ENCODE measurements at regions not wholly inside any gene's neighbourhood (a gene's known extent, or its start where the extent isn't known, plus 50 kb on each side); places are given as distances from the start of the nearest gene placed in this dataset.

DNA sequence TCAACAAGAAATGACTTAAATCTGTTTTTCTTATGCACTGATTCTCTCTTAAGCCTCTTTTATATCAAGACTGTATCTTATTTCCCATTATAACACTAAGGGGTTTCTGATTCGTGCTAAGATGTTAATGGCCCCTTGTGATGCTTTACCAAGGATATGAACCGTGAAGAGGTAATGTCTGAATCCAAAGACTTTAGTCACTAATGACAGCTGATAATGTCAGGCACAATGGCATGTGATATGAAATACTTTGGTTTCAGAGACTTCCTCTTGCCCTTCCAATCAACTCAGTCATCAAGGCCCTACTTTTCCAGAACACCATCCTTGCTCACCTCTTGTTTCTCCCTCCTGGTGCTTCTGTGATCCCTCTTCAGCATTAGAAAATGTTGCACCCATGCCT is 262.8 kb downstream of the KCNE4 start:
- Histone ChIP-seq H3K36me3 (no peaks in the 10 kb centered on the region), H3K4me3 (no peak overlapping the region), H3K27ac (no peak overlapping the region), H3K4me1 (no peaks in the 10 kb centered on the region), H3K9me3 (no peaks in the 10 kb centered on the region), H3K27me3 (no peaks in the 10 kb centered on the region)
- no peak for DNase-seq
- no peak for TF ChIP-seq POLR2A (IDR thresholded peaks at IDR 0.05)
- TF ChIP-seq, protein P1, sequence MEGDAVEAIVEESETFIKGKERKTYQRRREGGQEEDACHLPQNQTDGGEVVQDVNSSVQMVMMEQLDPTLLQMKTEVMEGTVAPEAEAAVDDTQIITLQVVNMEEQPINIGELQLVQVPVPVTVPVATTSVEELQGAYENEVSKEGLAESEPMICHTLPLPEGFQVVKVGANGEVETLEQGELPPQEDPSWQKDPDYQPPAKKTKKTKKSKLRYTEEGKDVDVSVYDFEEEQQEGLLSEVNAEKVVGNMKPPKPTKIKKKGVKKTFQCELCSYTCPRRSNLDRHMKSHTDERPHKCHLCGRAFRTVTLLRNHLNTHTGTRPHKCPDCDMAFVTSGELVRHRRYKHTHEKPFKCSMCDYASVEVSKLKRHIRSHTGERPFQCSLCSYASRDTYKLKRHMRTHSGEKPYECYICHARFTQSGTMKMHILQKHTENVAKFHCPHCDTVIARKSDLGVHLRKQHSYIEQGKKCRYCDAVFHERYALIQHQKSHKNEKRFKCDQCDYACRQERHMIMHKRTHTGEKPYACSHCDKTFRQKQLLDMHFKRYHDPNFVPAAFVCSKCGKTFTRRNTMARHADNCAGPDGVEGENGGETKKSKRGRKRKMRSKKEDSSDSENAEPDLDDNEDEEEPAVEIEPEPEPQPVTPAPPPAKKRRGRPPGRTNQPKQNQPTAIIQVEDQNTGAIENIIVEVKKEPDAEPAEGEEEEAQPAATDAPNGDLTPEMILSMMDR (IDR thresholded peaks at IDR 0.05) = no peak

DNA sequence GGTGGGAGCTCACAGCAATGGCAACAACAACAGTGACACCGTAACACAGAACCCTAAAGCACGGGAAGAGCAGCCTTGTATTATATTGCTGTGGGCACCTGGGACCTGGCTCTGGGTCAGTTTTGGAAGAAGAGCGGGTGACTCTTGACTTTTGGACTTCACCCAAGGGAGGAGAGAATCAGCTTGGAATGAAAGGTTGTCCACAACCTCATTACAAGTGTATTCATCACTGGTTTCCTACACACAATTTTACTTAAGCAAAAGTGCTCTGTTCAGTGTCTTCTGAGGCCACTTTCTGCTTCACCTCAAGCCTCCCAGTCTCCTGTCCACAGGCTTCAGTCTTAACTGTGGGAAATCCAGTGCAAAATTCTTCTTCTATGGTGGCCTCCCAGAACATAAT is 263.8 kb downstream of the KCNE4 start:
- no peak for DNase-seq
- no peaks in the 10 kb centered on the region for H3K9me3 ChIP-seq
- H3K27me3 ChIP-seq = no peaks in the 10 kb centered on the region
- no peaks in the 10 kb centered on the region for H3K36me3 ChIP-seq
- no peak overlapping the region for H3K4me3 ChIP-seq
- TF ChIP-seq POLR2A (IDR thresholded peaks at IDR 0.05) = no peak
- TF ChIP-seq, protein P1 (IDR thresholded peaks at IDR 0.05) = no peak
- no peaks in the 10 kb centered on the region for H3K4me1 ChIP-seq
- no peak overlapping the region for H3K27ac ChIP-seq

DNA sequence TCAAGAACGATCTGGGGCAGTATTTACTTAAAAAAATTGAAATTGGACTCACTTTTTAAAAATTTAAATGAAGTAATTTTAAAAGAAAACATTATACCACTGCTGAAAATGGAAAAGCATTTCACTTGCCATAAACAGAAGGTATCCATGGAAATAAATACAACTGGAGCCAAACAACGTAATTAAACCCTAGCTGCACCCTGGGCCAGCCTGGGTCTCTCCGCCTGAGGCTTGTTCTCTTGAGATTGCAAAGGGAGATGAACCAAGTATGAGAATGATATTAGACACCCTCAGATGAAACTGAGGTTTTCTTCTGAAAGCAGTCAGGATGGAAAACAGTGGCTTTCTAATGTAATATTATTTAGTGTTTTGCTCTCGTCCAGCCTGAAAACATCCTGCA is 264.4 kb downstream of the KCNE4 start:
- DNase-seq = no peak
- H3K4me1 ChIP-seq = no peaks in the 10 kb centered on the region
- H3K27ac ChIP-seq = no peak overlapping the region
- H3K27me3 ChIP-seq = no peaks in the 10 kb centered on the region
- TF ChIP-seq, protein P1 (IDR thresholded peaks at IDR 0.05) = no peak
- TF ChIP-seq POLR2A (IDR thresholded peaks at IDR 0.05) = no peak
- H3K36me3 ChIP-seq = no peaks in the 10 kb centered on the region
- no peak overlapping the region for H3K4me3 ChIP-seq
- no peaks in the 10 kb centered on the region for H3K9me3 ChIP-seq

DNA sequence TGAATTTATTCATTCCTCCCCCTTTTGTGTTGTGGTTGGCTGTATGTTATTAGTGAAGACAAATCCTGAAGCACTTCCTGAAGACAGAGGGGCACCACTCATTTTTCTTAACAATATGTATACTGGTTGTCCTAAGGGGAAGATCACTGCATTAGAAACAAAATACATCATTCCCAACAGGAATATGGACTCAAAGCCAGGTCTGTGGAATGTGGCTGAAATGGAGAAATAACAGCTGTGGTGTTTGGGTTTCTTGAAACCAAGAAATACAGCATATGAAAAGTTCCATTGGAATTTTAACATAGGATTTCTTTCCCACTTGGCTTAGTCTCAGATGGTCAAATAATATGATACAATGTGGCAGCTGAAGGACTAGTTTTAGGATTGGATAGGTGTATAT is 267.6 kb downstream of the KCNE4 start:
- no peaks in the 10 kb centered on the region for H3K27me3 ChIP-seq
- TF ChIP-seq POLR2A (IDR thresholded peaks at IDR 0.05) = no peak
- TF ChIP-seq, protein P1 (IDR thresholded peaks at IDR 0.05) = no peak
- no peak for DNase-seq
- no peak overlapping the region for H3K4me3 ChIP-seq
- H3K36me3 ChIP-seq = no peaks in the 10 kb centered on the region
- H3K27ac ChIP-seq = no peak overlapping the region
- no peaks in the 10 kb centered on the region for H3K9me3 ChIP-seq
- H3K4me1 ChIP-seq = no peaks in the 10 kb centered on the region

DNA sequence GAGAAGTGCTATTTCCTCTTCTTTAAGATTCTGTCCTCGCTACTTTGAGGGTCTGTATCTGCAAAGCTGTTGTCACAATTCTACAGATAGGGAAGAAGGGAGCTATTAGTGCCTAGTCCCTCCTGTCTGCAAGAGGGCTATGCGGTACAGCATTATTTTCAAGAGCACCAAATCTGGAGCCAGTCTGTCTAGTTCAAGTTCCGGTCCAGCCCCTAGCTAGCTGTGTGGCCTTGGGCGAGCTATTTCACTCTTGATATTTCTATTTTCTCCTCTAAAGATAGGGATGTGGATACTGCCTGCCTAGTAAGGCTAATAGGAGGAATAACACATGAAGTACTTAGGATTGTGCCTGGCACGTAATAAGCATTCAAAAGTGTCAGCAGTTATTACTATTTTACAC is 272.4 kb downstream of the KCNE4 start:
- H3K4me1 ChIP-seq = no peaks in the 10 kb centered on the region
- H3K27ac ChIP-seq = no peak overlapping the region

More for the DNA sequence above, 272.4 kb downstream of the KCNE4 start:
- H3K36me3 ChIP-seq = no peaks in the 10 kb centered on the region
- H3K27me3 ChIP-seq = no peaks in the 10 kb centered on the region
- no peak overlapping the region for H3K4me3 ChIP-seq
- no peaks in the 10 kb centered on the region for H3K9me3 ChIP-seq
- TF ChIP-seq POLR2A (IDR thresholded peaks at IDR 0.05) = no peak
- TF ChIP-seq, protein P1 (IDR thresholded peaks at IDR 0.05) = no peak
- no peak for DNase-seq
